Skeletal muscle tissue (tissue), 3 donors: ENCODE measurements at regions not wholly inside any gene's neighbourhood (a gene's known extent, or its start where the extent isn't known, plus 50 kb on each side); places are given as distances from the start of the nearest gene placed in this dataset.

Source experiments
- H3K27ac ChIP-seq: one replicate; pipeline ENCODE4 v1.7.0; 2013; ENCODE audit warnings: mild to moderate bottlenecking, low read depth, low read length, inconsistent platforms
- H3K27me3 ChIP-seq, 3 donors: one replicate each; pipeline ENCODE4 v1.7.0; 2013; ENCODE audit warnings: low read length in 3 of 3; ENCODE audit not compliant: control insufficient read depth in 3 of 3, insufficient read depth in 3 of 3
- H3K36me3 ChIP-seq, 3 donors: one replicate each; pipeline ENCODE4 v1.7.0; 2013; ENCODE audit warnings: low read length in 3 of 3; ENCODE audit not compliant: control insufficient read depth in 3 of 3, insufficient read depth in 3 of 3
- H3K4me1 ChIP-seq, 3 donors: one replicate each; pipeline ENCODE4 v1.7.0; 2013; ENCODE audit warnings: low read length in 3 of 3, mild to moderate bottlenecking in 3 of 3; ENCODE audit not compliant: control insufficient read depth in 3 of 3, insufficient read depth in 3 of 3
- H3K4me3 ChIP-seq, 3 donors: one replicate each; pipeline ENCODE4 v1.7.0; 2013; ENCODE audit warnings: low read length in 3 of 3
- H3K9ac ChIP-seq, 3 donors: one replicate each; pipeline ENCODE4 v1.7.0; 2013; ENCODE audit warnings: low read length in 3 of 3, mild to moderate bottlenecking in 3 of 3, moderate library complexity in 2 of 3, low read depth in 1 of 3
- H3K9me3 ChIP-seq, 3 donors: one replicate each; pipeline ENCODE4 v1.7.0; 2013; ENCODE audit warnings: low read length in 3 of 3; ENCODE audit not compliant: control insufficient read depth in 3 of 3
- donor health status: Osteomylitis.

GRCh38 chr21:24658026-24658425, 949.3 kb downstream of the MRPL39 start:
- Histone ChIP-seq H3K27ac (no peak overlapping the region), H3K27me3 (no peaks in the 10 kb centered on the region), H3K36me3 (no peaks in the 10 kb centered on the region), H3K4me3 (no peak overlapping the region), H3K9me3 (no peaks in the 10 kb centered on the region), H3K9ac (no peak overlapping the region), H3K4me1 (no peaks in the 10 kb centered on the region)

DNA sequence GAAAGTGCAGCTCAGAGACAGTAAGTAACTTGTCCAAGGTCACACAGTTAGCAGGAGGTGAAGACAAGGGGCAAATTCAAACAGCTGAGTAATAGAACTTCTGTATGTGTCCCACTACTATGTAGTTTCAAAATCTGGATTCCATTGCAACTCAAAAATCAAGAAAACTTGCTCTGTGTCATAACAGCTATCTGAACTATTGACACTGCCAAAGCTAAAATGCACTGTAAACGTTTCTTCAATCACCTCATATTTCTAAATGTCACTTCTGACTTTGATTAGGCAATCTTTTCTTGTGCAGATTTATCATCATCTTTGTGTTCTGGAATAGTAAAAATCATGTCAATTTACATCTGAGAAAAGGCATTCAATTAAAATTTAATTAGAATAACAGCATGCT, 957.6 kb downstream of the MRPL39 start:
- peaks cover 0 to 2% (median 0%) of the 10 kb centered on the region in 3 donors for H3K9me3 ChIP-seq
- no peak overlapping the region for H3K27ac ChIP-seq
- H3K9ac ChIP-seq: no peak overlapping the region
- no peak overlapping the region for H3K4me3 ChIP-seq
- H3K36me3 ChIP-seq: no peaks in the 10 kb centered on the region
- no peaks in the 10 kb centered on the region for H3K27me3 ChIP-seq
- H3K4me1 ChIP-seq: no peaks in the 10 kb centered on the region

DNA sequence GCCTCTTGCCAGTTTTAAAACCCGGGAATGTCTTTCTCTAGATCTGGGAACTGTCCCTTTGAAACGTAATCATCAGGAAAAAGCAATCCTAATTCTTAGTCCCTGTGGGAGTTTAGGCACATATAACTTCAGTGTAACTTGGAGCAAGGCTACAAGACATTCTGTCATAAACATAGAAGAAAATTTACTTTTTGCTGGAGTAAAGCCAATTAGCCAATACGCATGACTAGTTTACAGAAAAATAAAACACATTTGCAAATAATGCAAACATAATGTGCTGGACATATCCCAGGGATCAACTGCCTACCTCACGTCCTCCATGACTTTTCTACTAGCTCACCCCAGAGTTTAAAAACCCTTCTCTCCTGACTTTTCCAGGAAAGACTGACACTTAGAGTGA, 970.6 kb downstream of the MRPL39 start:
- H3K4me3 ChIP-seq: no peak overlapping the region
- H3K9ac ChIP-seq: no peak overlapping the region
- no peaks in the 10 kb centered on the region for H3K9me3 ChIP-seq
- H3K4me1 ChIP-seq: no peaks in the 10 kb centered on the region
- H3K27me3 ChIP-seq: no peaks in the 10 kb centered on the region
- no peaks in the 10 kb centered on the region for H3K36me3 ChIP-seq
- H3K27ac ChIP-seq: no peak overlapping the region

GRCh38 chr21:24634749-24635148, 972.5 kb downstream of the MRPL39 start:
- no peak overlapping the region for H3K27ac ChIP-seq
- no peaks in the 10 kb centered on the region for H3K4me1 ChIP-seq
- no peaks in the 10 kb centered on the region for H3K27me3 ChIP-seq
- no peaks in the 10 kb centered on the region for H3K36me3 ChIP-seq
- no peak overlapping the region for H3K4me3 ChIP-seq
- H3K9me3 ChIP-seq: no peaks in the 10 kb centered on the region
- no peak overlapping the region for H3K9ac ChIP-seq

DNA sequence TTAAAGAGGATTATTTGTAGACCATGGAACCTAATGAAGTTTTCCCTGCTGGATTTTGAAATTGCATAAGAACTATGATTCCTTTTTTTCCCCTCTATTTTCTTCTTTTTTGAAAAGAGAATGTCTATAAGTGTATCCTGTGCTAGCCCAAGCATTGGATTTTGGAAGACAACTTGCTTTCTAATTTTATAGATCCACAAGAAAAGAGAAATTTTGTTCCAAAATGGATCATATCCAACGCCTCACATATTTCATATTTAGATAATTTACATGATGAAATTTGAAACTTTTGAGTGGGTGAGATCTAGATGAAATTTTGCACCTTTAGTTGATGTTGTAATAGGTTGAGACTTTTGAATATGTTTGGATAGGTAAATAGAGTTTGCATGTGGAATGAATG, 978.7 kb downstream of the MRPL39 start:
- H3K4me1 ChIP-seq: no peaks in the 10 kb centered on the region
- H3K9ac ChIP-seq: no peak overlapping the region
- no peak overlapping the region for H3K27ac ChIP-seq
- H3K27me3 ChIP-seq: no peaks in the 10 kb centered on the region
- no peaks in the 10 kb centered on the region for H3K9me3 ChIP-seq
- no peaks in the 10 kb centered on the region for H3K36me3 ChIP-seq
- no peak overlapping the region for H3K4me3 ChIP-seq

- Histone ChIP-seq H3K4me1 (no peaks in the 10 kb centered on the region), H3K36me3 (no peaks in the 10 kb centered on the region), H3K4me3 (no peak overlapping the region), H3K27me3 (no peaks in the 10 kb centered on the region), H3K9me3 (no peaks in the 10 kb centered on the region), H3K9ac (no peak overlapping the region), H3K27ac (no peak overlapping the region)
Observed at GRCh38 chr21:24628046-24628445, 979.2 kb downstream of the MRPL39 start.

- Histone ChIP-seq H3K4me3 (no peak overlapping the region), H3K4me1 (no peaks in the 10 kb centered on the region), H3K9ac (no peak overlapping the region), H3K9me3 (no peaks in the 10 kb centered on the region), H3K36me3 (no peaks in the 10 kb centered on the region), H3K27me3 (no peaks in the 10 kb centered on the region), H3K27ac (no peak overlapping the region)
Observed at GRCh38 chr21:24617819-24618218, 989.5 kb downstream of the MRPL39 start.

DNA sequence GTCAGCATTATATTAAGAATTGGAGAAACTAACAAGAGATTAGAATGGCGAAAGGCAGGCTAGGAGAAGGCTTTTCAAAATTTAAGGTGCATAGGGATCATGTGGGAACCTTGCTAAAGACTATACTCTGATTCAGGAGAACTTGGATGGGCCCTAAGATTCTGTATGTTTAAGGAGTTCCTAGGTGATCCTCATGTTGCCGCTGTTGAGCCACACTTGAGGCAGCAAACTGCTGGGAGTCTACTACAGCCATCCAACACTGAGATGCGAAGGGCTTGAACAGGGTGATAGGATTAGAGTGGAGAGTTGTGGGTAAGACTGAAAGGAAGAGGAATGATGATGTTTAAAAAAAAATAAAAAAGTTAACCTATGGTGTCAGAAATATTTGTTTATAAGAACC, 1013.2 kb downstream of the MRPL39 start:
- H3K36me3 ChIP-seq: no peaks in the 10 kb centered on the region
- H3K4me3 ChIP-seq: no peak overlapping the region
- no peak overlapping the region for H3K27ac ChIP-seq
- no peaks in the 10 kb centered on the region for H3K27me3 ChIP-seq
- no peaks in the 10 kb centered on the region for H3K4me1 ChIP-seq
- H3K9ac ChIP-seq: no peak overlapping the region
- no peaks in the 10 kb centered on the region for H3K9me3 ChIP-seq

- no peak overlapping the region for H3K9ac ChIP-seq
- no peaks in the 10 kb centered on the region for H3K27me3 ChIP-seq
- no peak overlapping the region for H3K4me3 ChIP-seq
- no peaks in the 10 kb centered on the region for H3K36me3 ChIP-seq
- no peaks in the 10 kb centered on the region for H3K4me1 ChIP-seq
- H3K27ac ChIP-seq: no peak overlapping the region
- H3K9me3 ChIP-seq: no peaks in the 10 kb centered on the region
Observed at GRCh38 chr21:24590261-24590660, 1017.0 kb downstream of the MRPL39 start.

- Histone ChIP-seq H3K4me1 (no peaks in the 10 kb centered on the region), H3K4me3 (no peak overlapping the region)
Observed at GRCh38 chr21:24583473-24583872, 1023.8 kb downstream of the MRPL39 start.

GRCh38 chr21:24577301-24577700, 1030.0 kb downstream of the MRPL39 start:
- Histone ChIP-seq H3K27ac (no peak overlapping the region), H3K36me3 (no peaks in the 10 kb centered on the region), H3K27me3 (no peaks in the 10 kb centered on the region), H3K9ac (no peak overlapping the region), H3K4me3 (no peak overlapping the region), H3K9me3 (no peaks in the 10 kb centered on the region), H3K4me1 (no peaks in the 10 kb centered on the region)

More at GRCh38 chr21:24583473-24583872, 1023.8 kb downstream of the MRPL39 start:
- H3K9me3 ChIP-seq: no peaks in the 10 kb centered on the region
- no peak overlapping the region for H3K9ac ChIP-seq
- H3K27me3 ChIP-seq: no peaks in the 10 kb centered on the region
- H3K36me3 ChIP-seq: no peaks in the 10 kb centered on the region
- H3K27ac ChIP-seq: no peak overlapping the region
